ENCODE measurements at regions not wholly inside any gene's neighbourhood (a gene's known extent, or its start where the extent isn't known, plus 50 kb on each side); places are given as distances from the start of the nearest gene placed in this dataset.
"Not testable (repeated sequence)": the region's sequence is repeated elsewhere in the genome, so short reads cannot be mapped to it uniquely, and the experiment has no call there.

- no peaks in the 10 kb centered on the region for H3K9me2 ChIP-seq (replicated peaks; ENCODE audit: control insufficient read depth, low read length)
- H3K27ac ChIP-seq (ENCODE audit: low read depth, low read length) = no peak overlapping the region
- no peaks in the 10 kb centered on the region for H3F3A ChIP-seq (ENCODE audit: control insufficient read depth, insufficient read depth)
- no peaks in the 10 kb centered on the region for H4K20me1 ChIP-seq (ENCODE audit: control insufficient read depth, insufficient read depth, low read depth, low read length)
- TF ChIP-seq, protein P1, sequence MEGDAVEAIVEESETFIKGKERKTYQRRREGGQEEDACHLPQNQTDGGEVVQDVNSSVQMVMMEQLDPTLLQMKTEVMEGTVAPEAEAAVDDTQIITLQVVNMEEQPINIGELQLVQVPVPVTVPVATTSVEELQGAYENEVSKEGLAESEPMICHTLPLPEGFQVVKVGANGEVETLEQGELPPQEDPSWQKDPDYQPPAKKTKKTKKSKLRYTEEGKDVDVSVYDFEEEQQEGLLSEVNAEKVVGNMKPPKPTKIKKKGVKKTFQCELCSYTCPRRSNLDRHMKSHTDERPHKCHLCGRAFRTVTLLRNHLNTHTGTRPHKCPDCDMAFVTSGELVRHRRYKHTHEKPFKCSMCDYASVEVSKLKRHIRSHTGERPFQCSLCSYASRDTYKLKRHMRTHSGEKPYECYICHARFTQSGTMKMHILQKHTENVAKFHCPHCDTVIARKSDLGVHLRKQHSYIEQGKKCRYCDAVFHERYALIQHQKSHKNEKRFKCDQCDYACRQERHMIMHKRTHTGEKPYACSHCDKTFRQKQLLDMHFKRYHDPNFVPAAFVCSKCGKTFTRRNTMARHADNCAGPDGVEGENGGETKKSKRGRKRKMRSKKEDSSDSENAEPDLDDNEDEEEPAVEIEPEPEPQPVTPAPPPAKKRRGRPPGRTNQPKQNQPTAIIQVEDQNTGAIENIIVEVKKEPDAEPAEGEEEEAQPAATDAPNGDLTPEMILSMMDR (IDR thresholded peaks at IDR 0.05; ENCODE audit: low read depth, low read length, poor library complexity, severe bottlenecking) = no peak
- no peak for TF ChIP-seq EZH2phosphoT487 (IDR thresholded peaks at IDR 0.05; ENCODE audit: borderline replicate concordance, low read length)
- no peaks in the 10 kb centered on the region for H3K27me3 ChIP-seq (ENCODE audit: control insufficient read depth, low read length)
- H3K4me3 ChIP-seq (ENCODE audit: low read length) = no peak overlapping the region
- H3K4me2 ChIP-seq (ENCODE audit: low read length) = no peak overlapping the region
- no peaks in the 10 kb centered on the region for H3K36me3 ChIP-seq (ENCODE audit: control insufficient read depth, low read length)
- no peaks in the 10 kb centered on the region for H3K9me3 ChIP-seq (ENCODE audit: control insufficient read depth, insufficient read depth, low read length)
- H3K79me2 ChIP-seq (ENCODE audit: control insufficient read depth, low read length) = no peaks in the 10 kb centered on the region
- H3K4me1 ChIP-seq (ENCODE audit: control insufficient read depth, low read length) = no peaks in the 10 kb centered on the region
Observed at GRCh38 chrX:23513121-23513520, 154.2 kb upstream of the PRDX4 start.

DNA sequence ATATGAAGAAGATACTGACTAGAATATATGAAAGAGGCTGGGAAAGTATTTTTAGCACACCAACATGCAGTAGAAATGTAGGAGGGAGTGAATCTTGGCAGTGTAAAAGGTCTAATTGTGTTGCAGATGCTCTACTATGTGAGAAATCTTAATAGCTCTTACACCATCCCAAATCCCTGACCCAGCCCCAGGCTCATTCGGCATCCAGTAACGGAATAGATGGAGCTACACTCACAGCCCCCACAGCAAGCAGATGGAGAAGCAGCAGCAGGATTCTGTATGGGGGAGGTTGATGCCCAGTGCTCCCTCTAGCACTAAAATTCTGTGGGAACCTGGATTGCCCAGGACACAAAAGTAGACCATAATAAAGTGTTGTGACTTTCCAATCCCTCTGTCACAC lies 153.2 kb upstream of the PRDX4 start:
- TF ChIP-seq EZH2phosphoT487 (IDR thresholded peaks at IDR 0.05; ENCODE audit: borderline replicate concordance, low read length) = no peak
- TF ChIP-seq, protein P1 (IDR thresholded peaks at IDR 0.05; ENCODE audit: low read depth, low read length, poor library complexity, severe bottlenecking) = no peak
- Histone ChIP-seq H3K79me2 (ENCODE audit: control insufficient read depth, low read length) (no peaks in the 10 kb centered on the region), H3K4me3 (ENCODE audit: low read length) (no peak overlapping the region), H3K27ac (ENCODE audit: low read depth, low read length) (no peak overlapping the region), H3K9me3 (ENCODE audit: control insufficient read depth, insufficient read depth, low read length) (no peaks in the 10 kb centered on the region), H3K9me2 (replicated peaks; ENCODE audit: control insufficient read depth, low read length) (no peaks in the 10 kb centered on the region), H3F3A (ENCODE audit: control insufficient read depth, insufficient read depth) (no peaks in the 10 kb centered on the region), H3K4me1 (ENCODE audit: control insufficient read depth, low read length) (no peaks in the 10 kb centered on the region), H3K36me3 (ENCODE audit: control insufficient read depth, low read length) (no peaks in the 10 kb centered on the region), H4K20me1 (ENCODE audit: control insufficient read depth, insufficient read depth, low read depth, low read length) (no peaks in the 10 kb centered on the region), H3K4me2 (ENCODE audit: low read length) (no peak overlapping the region), H3K27me3 (ENCODE audit: control insufficient read depth, low read length) (no peaks in the 10 kb centered on the region)

GRCh38 chrX:23515028-23515427 lies 152.3 kb upstream of the PRDX4 start:
- no peak overlapping the region for H3K4me3 ChIP-seq (ENCODE audit: low read length)
- H3K4me2 ChIP-seq (ENCODE audit: low read length) = no peak overlapping the region
- no peak for TF ChIP-seq EZH2phosphoT487 (IDR thresholded peaks at IDR 0.05; ENCODE audit: borderline replicate concordance, low read length)
- TF ChIP-seq, protein P1 (IDR thresholded peaks at IDR 0.05; ENCODE audit: low read depth, low read length, poor library complexity, severe bottlenecking) = no peak
- no peaks in the 10 kb centered on the region for H3K4me1 ChIP-seq (ENCODE audit: control insufficient read depth, low read length)
- no peaks in the 10 kb centered on the region for H3K9me2 ChIP-seq (replicated peaks; ENCODE audit: control insufficient read depth, low read length)
- no peaks in the 10 kb centered on the region for H4K20me1 ChIP-seq (ENCODE audit: control insufficient read depth, insufficient read depth, low read depth, low read length)
- no peaks in the 10 kb centered on the region for H3K36me3 ChIP-seq (ENCODE audit: control insufficient read depth, low read length)
- H3K27me3 ChIP-seq (ENCODE audit: control insufficient read depth, low read length) = no peaks in the 10 kb centered on the region
- H3K9me3 ChIP-seq (ENCODE audit: control insufficient read depth, insufficient read depth, low read length) = no peaks in the 10 kb centered on the region
- no peaks in the 10 kb centered on the region for H3F3A ChIP-seq (ENCODE audit: control insufficient read depth, insufficient read depth)
- no peaks in the 10 kb centered on the region for H3K79me2 ChIP-seq (ENCODE audit: control insufficient read depth, low read length)
- H3K27ac ChIP-seq (ENCODE audit: low read depth, low read length) = no peak overlapping the region

DNA sequence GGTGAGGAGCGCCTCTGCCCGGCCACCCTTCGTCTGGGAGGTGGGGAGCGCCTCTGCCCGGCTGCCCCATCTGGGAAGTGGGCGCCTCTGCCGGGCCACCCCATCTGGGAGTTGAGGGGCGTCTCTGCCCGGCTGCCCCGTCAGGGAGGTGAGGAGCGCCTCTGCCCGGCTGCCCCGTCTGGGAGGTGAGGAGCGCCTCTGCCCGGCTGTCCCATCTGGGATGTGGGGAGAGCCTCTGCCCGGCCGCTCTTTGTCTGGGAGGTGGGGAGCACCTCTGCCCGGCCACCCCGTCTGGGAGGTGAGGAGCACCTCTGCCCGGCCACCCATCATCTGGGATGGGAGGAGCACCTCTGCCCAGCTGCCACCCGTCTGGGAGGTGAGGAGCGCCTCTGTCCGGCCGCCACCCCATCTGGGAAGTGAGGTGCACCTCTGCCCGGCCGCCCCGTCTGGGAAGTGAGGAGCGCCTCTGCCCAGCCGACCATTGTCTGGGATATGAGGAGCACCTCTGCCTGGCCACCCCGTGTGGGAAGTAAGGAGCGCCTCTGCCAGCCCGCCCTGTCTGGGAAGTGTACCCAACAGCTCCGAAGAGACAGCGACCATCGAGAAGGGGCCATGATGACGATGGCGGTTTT lies 144.2 kb upstream of the PRDX4 start:
- not testable (repeated sequence) for H3K4me1 ChIP-seq (ENCODE audit: control insufficient read depth, low read length); H3K9me3 ChIP-seq (ENCODE audit: control insufficient read depth, insufficient read depth, low read length); H3K4me2 ChIP-seq (ENCODE audit: low read length); H3K27me3 ChIP-seq (ENCODE audit: control insufficient read depth, low read length); H3K27ac ChIP-seq (ENCODE audit: low read depth, low read length); H3F3A ChIP-seq (ENCODE audit: control insufficient read depth, insufficient read depth); H4K20me1 ChIP-seq (ENCODE audit: control insufficient read depth, insufficient read depth, low read depth, low read length); H3K36me3 ChIP-seq (ENCODE audit: control insufficient read depth, low read length); H3K4me3 ChIP-seq (ENCODE audit: low read length); H3K9me2 ChIP-seq (replicated peaks; ENCODE audit: control insufficient read depth, low read length); H3K79me2 ChIP-seq (ENCODE audit: control insufficient read depth, low read length)
